ENCODE measurements at regions not wholly inside any gene's neighbourhood (a gene's known extent, or its start where the extent isn't known, plus 50 kb on each side); places are given as distances from the start of the nearest gene placed in this dataset.

GRCh38 chr16:87201052-87201451 lies 116.1 kb downstream of the C16orf95 start:
- intact Hi-C loops (cut with micrococcal nuclease) = no loop called here
- H3K36me3 Mint-ChIP-seq (ENCODE audit: low read depth) = no peaks in the 10 kb centered on the region

GRCh38 chr16:87201790-87202189 lies 115.4 kb downstream of the C16orf95 start:
- TF ChIP-seq CTCF (IDR thresholded peaks at IDR 0.05) = no peak
- peaks cover 13% of the 10 kb centered on the region for H3K27me3 Mint-ChIP-seq
- no peak overlapping the region for H3K27ac Mint-ChIP-seq
- no peaks in the 10 kb centered on the region for H3K9me3 Mint-ChIP-seq
- no peak overlapping the region for H3K4me3 Mint-ChIP-seq
- ChIA-PET POLR2A (no interaction called here), CTCF (interaction anchor here (1.5 kb wide), 1 partner anchor 435 kb away, joined by 4 read pairs; no protein-coding TSS in a partner anchor)
- ATAC-seq (ENCODE audit: low read depth) (no peak), DNase-seq (no peak)
- H3K36me3 Mint-ChIP-seq (ENCODE audit: low read depth) = no peaks in the 10 kb centered on the region
- H3K4me1 Mint-ChIP-seq = no peaks in the 10 kb centered on the region
- intact Hi-C loops (cut with micrococcal nuclease) = no loop called here

More at GRCh38 chr16:87201052-87201451, 116.1 kb downstream of the C16orf95 start:
- DNase-seq = no peak
- no peak for TF ChIP-seq CTCF (IDR thresholded peaks at IDR 0.05)
- Mint-ChIP-seq H3K9me3 (no peaks in the 10 kb centered on the region), H3K27me3 (peaks cover 13% of the 10 kb centered on the region), H3K27ac (no peak overlapping the region), H3K4me3 (no peak overlapping the region), H3K4me1 (no peaks in the 10 kb centered on the region)
- CTCF ChIA-PET = no interaction called here
- no peak for ATAC-seq (ENCODE audit: low read depth)
- POLR2A ChIA-PET = no interaction called here

GRCh38 chr16:87202346-87202745 lies 114.8 kb downstream of the C16orf95 start:
- TF ChIP-seq CTCF (IDR thresholded peaks at IDR 0.05) = no peak
- Mint-ChIP-seq H3K27me3 (peaks cover 13% of the 10 kb centered on the region), H3K27ac (no peak overlapping the region), H3K9me3 (no peaks in the 10 kb centered on the region), H3K4me1 (no peaks in the 10 kb centered on the region), H3K4me3 (no peak overlapping the region), H3K36me3 (ENCODE audit: low read depth) (no peaks in the 10 kb centered on the region)
- ChIA-PET CTCF (interaction anchor here (1.5 kb wide), 1 partner anchor 434 kb away, joined by 4 read pairs; no protein-coding TSS in a partner anchor), POLR2A (no interaction called here)
- ATAC-seq (ENCODE audit: low read depth) (no peak), DNase-seq (no peak)
- intact Hi-C loops (cut with micrococcal nuclease) = no loop called here

GRCh38 chr16:87203060-87203656 lies 114.0 kb downstream of the C16orf95 start:
- ATAC-seq (ENCODE audit: low read depth) (no peak), DNase-seq (no peak)
- Mint-ChIP-seq H3K27me3 (peaks cover 13% of the 10 kb centered on the region), H3K4me3 (no peak overlapping the region), H3K27ac (no peak overlapping the region), H3K36me3 (ENCODE audit: low read depth) (no peaks in the 10 kb centered on the region), H3K9me3 (no peaks in the 10 kb centered on the region), H3K4me1 (no peaks in the 10 kb centered on the region)
- CTCF ChIA-PET = interaction anchor here (1.5 kb wide), 1 partner anchor 433 kb away, joined by 4 read pairs; no protein-coding TSS in a partner anchor
- POLR2A ChIA-PET = no interaction called here
- intact Hi-C loops (cut with micrococcal nuclease) = no loop called here
- no peak for TF ChIP-seq CTCF (IDR thresholded peaks at IDR 0.05)

- CTCF ChIA-PET = no interaction called here
Observed at GRCh38 chr16:87206646-87207451, 110.3 kb downstream of the C16orf95 start.

More at GRCh38 chr16:87206646-87207451, 110.3 kb downstream of the C16orf95 start:
- H3K27me3 Mint-ChIP-seq = peaks cover 2% of the 10 kb centered on the region
- no peak overlapping the region for H3K4me3 Mint-ChIP-seq
- no peak overlapping the region for H3K27ac Mint-ChIP-seq
- no peak for DNase-seq
- POLR2A ChIA-PET = no interaction called here
- TF ChIP-seq CTCF (IDR thresholded peaks at IDR 0.05) = no peak
- no peaks in the 10 kb centered on the region for H3K36me3 Mint-ChIP-seq (ENCODE audit: low read depth)
- ATAC-seq (ENCODE audit: low read depth) = no peak
- H3K9me3 Mint-ChIP-seq = no peaks in the 10 kb centered on the region
- intact Hi-C loops (cut with micrococcal nuclease) = no loop called here
- H3K4me1 Mint-ChIP-seq = no peaks in the 10 kb centered on the region

Measured in activated B cell treated with CpG ODN at 0.5 μM for 24 hours (primary cell).